SK-N-SH (cell line): ENCODE measurements at regions not wholly inside any gene's neighbourhood (a gene's known extent, or its start where the extent isn't known, plus 50 kb on each side); places are given as distances from the start of the nearest gene placed in this dataset.
A peak's percentile ranks its signal among the peaks of the same experiment; 100 is the strongest.

Source experiments
- CTCF ChIA-PET: fragments of 300-600, 350-600 bp; formaldehyde crosslinking; extraction: SDS; loops from one replicate; lab custom pipeline; 2021; lab: Yijun Ruan, JAX
- POLR2A ChIA-PET: fragments of 350-600 bp; sonication (Branson Sonifier 250); formaldehyde crosslinking; extraction: SDS; loops from one replicate; lab custom pipeline; 2020; ENCODE audit warnings: antibody characterized with exemption, inconsistent platforms; lab: Yijun Ruan, JAX
- DNase-seq: peaks from one replicate; pipeline ENCODE4 v3.0.0; 2012
- H2AFZ ChIP-seq: fragments of 200-600 bp; sonication (generic); 2 replicates; pipeline ENCODE4 v1.8.1; 2016; ENCODE audit warnings: antibody characterized with exemption, mild to moderate bottlenecking, low read depth
- H3F3A ChIP-seq: fragments of 200-600 bp; sonication (generic); replicated peaks from 2 replicates; pipeline ENCODE3; 2016; ENCODE audit warnings: antibody characterized with exemption, mild to moderate bottlenecking; ENCODE audit not compliant: insufficient read depth
- H3K27ac ChIP-seq, 2 experiments: fragments of 200-500 bp in 1 of 2; fragments of 200-600 bp in 1 of 2; sonication (Bioruptor generic) in 1 of 2; sonication (generic), shearing (Covaris generic) in 1 of 2; 2 replicates each; pipeline versions ENCODE4 v1.5.1 to v1.6.1; 2014 to 2016; ENCODE audit warnings: low read depth in 2 of 2, inconsistent platforms in 1 of 2, low read length in 1 of 2, mild to moderate bottlenecking in 1 of 2, mixed read lengths in 1 of 2
- H3K27me3 ChIP-seq: fragments of 200-600 bp; sonication (generic), shearing (Covaris generic); 2 replicates; pipeline ENCODE4 v1.6.1; 2016; ENCODE audit warnings: mixed run types; ENCODE audit not compliant: insufficient read depth
- H3K36me3 ChIP-seq, 2 experiments: fragments of 200-500 bp in 1 of 2; fragments of 200-600 bp in 1 of 2; sonication (Bioruptor generic) in 1 of 2; sonication (generic) in 1 of 2; replicated peaks in 1 of 2; 2 replicates each; pipeline versions ENCODE3 to v1.5.1; 2014 to 2016; ENCODE audit warnings: low read length in 1 of 2, mild to moderate bottlenecking in 1 of 2; ENCODE audit not compliant: insufficient read depth in 2 of 2, control insufficient read depth in 1 of 2
- H3K4me1 ChIP-seq, 2 experiments: fragments of 200-500 bp in 1 of 2; fragments of 200-600 bp in 1 of 2; sonication (Bioruptor generic) in 1 of 2; sonication (generic), shearing (Covaris generic) in 1 of 2; 2 replicates each; pipeline versions ENCODE4 v1.5.1 to v1.6.1; 2014 to 2016; ENCODE audit warnings: low read depth in 1 of 2, low read length in 1 of 2, mixed run types in 1 of 2; ENCODE audit not compliant: insufficient read depth in 2 of 2, control insufficient read depth in 1 of 2
- H3K4me2 ChIP-seq: fragments of 200-600 bp; sonication (generic), shearing (Covaris generic); 2 replicates; pipeline ENCODE4 v1.6.1; 2017; ENCODE audit warnings: mixed run types
- H3K4me3 ChIP-seq, 2 experiments: fragments of 200-500 bp in 1 of 2; fragments of 200-600 bp in 1 of 2; sonication (Bioruptor generic) in 1 of 2; sonication (generic), shearing (Covaris generic) in 1 of 2; 2 replicates each; pipeline versions ENCODE4 v1.5.1 to v1.8.1; 2014 to 2016; ENCODE audit warnings: low read depth in 2 of 2, inconsistent platforms in 1 of 2, low read length in 1 of 2, mild to moderate bottlenecking in 1 of 2, mixed read lengths in 1 of 2, moderate library complexity in 1 of 2
- H3K79me2 ChIP-seq: fragments of 200-600 bp; sonication (generic); 2 replicates; pipeline ENCODE4 v1.8.1; 2017; ENCODE audit warnings: mild to moderate bottlenecking; ENCODE audit not compliant: insufficient read depth
- H3K9ac ChIP-seq: fragments of 200-600 bp; sonication (generic); 2 replicates; pipeline ENCODE4 v1.6.1; 2017; ENCODE audit warnings: mixed run types
- H3K9me2 ChIP-seq: fragments of 200-600 bp; sonication (generic); 2 replicates; pipeline ENCODE4 v1.6.1; 2017; ENCODE audit warnings: mixed run types
- H3K9me3 ChIP-seq: fragments of 200-600 bp; sonication (generic); 2 replicates; pipeline ENCODE4 v1.6.1; 2017; ENCODE audit warnings: mixed run types, mild to moderate bottlenecking, moderate library complexity
- H4K20me1 ChIP-seq: fragments of 200-600 bp; sonication (generic); 2 replicates; pipeline ENCODE4 v1.6.1; 2017; ENCODE audit warnings: mild to moderate bottlenecking, mixed run types; ENCODE audit not compliant: insufficient read depth
- CHD2 ChIP-seq: fragments of 150-350 bp; IDR thresholded peaks from 2 replicates; pipeline ENCODE4 v1.6.1; 2018; ENCODE audit warnings: low read length; ENCODE audit not compliant: partially characterized antibody
- CTCF ChIP-seq: fragments of 200-600 bp; sonication (generic); IDR thresholded peaks from 2 replicates; pipeline ENCODE4 v1.6.1; 2017; ENCODE audit warnings: antibody characterized with exemption, mild to moderate bottlenecking, moderate library complexity
- ELF1 ChIP-seq: IDR thresholded peaks from 2 replicates; pipeline ENCODE4 v1.4.0; 2012
- EP300 ChIP-seq, 2 experiments: IDR thresholded peaks; 2 replicates each; pipeline versions ENCODE4 v1.4.0 to v1.6.1; 2012; ENCODE audit warnings: borderline replicate concordance in 1 of 2, low read depth in 1 of 2, low read length in 1 of 2
- FOXM1 ChIP-seq: IDR thresholded peaks from 2 replicates; pipeline ENCODE4 v1.4.0; 2012; ENCODE audit warnings: low read depth, mild to moderate bottlenecking
- GABPA ChIP-seq: IDR thresholded peaks from 2 replicates; pipeline ENCODE4 v1.4.0; 2012; ENCODE audit warnings: low read depth, mild to moderate bottlenecking
- GATA2 ChIP-seq: sonication (generic); formaldehyde crosslinking; IDR thresholded peaks from 2 replicates; pipeline ENCODE4 v1.5.0; 2020; ENCODE audit warnings: mild to moderate bottlenecking, missing genetic modification reagents
- IRF3 ChIP-seq: fragments of 150-350 bp; IDR thresholded peaks from 2 replicates; pipeline ENCODE4 v1.6.1; 2016; ENCODE audit warnings: mild to moderate bottlenecking, low read depth, low read length
- MAX ChIP-seq: IDR thresholded peaks from 2 replicates; pipeline ENCODE4 v1.4.0; 2012; ENCODE audit warnings: low read depth
- MEF2A ChIP-seq: IDR thresholded peaks from 2 replicates; pipeline ENCODE4 v1.4.0; 2012; ENCODE audit warnings: low read depth, borderline replicate concordance
- NFIC ChIP-seq: IDR thresholded peaks from 2 replicates; pipeline ENCODE4 v1.4.0; 2012; ENCODE audit warnings: borderline replicate concordance
- POLR2AphosphoS5 ChIP-seq: IDR thresholded peaks from 2 replicates; pipeline ENCODE4 v1.6.1; 2012; ENCODE audit warnings: low read depth, low read length
- RAD21 ChIP-seq: IDR thresholded peaks from 2 replicates; pipeline ENCODE4 v1.6.1; 2012; ENCODE audit warnings: mild to moderate bottlenecking, low read length
- RCOR1 ChIP-seq: fragments of 150-350 bp; IDR thresholded peaks from 2 replicates; pipeline ENCODE4 v1.6.1; 2017; ENCODE audit warnings: antibody characterized with exemption, low read length
- RFX5 ChIP-seq: IDR thresholded peaks from 2 replicates; pipeline ENCODE4 v1.6.1; 2012; ENCODE audit warnings: mild to moderate bottlenecking, improper control_type of control experiment, low read length
- RXRA ChIP-seq: IDR thresholded peaks from 2 replicates; pipeline ENCODE4 v1.4.0; 2012; ENCODE audit warnings: low read depth, mild to moderate bottlenecking, borderline replicate concordance
- SIN3A ChIP-seq: IDR thresholded peaks from 2 replicates; pipeline ENCODE4 v1.6.1; 2012; ENCODE audit warnings: low read depth, mild to moderate bottlenecking, low read length, moderate library complexity, borderline replicate concordance
- SMC3 ChIP-seq: IDR thresholded peaks from 2 replicates; pipeline ENCODE4 v1.6.1; 2012; ENCODE audit warnings: low read depth, low read length, improper control_type of control experiment
- TAF1 ChIP-seq: IDR thresholded peaks from 2 replicates; pipeline ENCODE4 v1.6.1; 2012; ENCODE audit warnings: low read depth, mild to moderate bottlenecking, low read length, moderate library complexity, borderline replicate concordance
- WGBS: methylation state at CpG from one replicate; pipeline ENCODE4 v1.1.6; 2017; ENCODE audit warnings: low lambda C conversion rate; 5-methylcytosine and 5-hydroxymethylcytosine counted together
- TF ChIP-seq, protein P1 (sequence below): fragments of 150-350 bp; IDR thresholded peaks from 2 replicates; pipeline ENCODE4 v1.6.1; 2017; ENCODE audit warnings: antibody characterized with exemption, low read length, low read depth, borderline replicate concordance
- TF ChIP-seq, protein P2 (sequence below): IDR thresholded peaks from 2 replicates; pipeline ENCODE4 v1.4.0; 2012; ENCODE audit warnings: low read depth, borderline replicate concordance

GRCh38 chr13:65293530-65294198, 1936.5 kb downstream of the PCDH9 start:
- 92% methylated on average over 4 of the region's 4 CpGs for WGBS
- H3K27ac ChIP-seq, result peak overlapping the region in 1 of 2 experiments; percentile 82; a peak in 2 of 4 replicates
- ChIA-PET POLR2A (no interaction called here), CTCF (interaction anchor here (0.6 kb wide), 2 partner anchors 50 to 149 kb away, joined by 3 read pairs; no protein-coding TSS in a partner anchor)
- H2AFZ ChIP-seq, result 0 out of 2 replicates have a peak overlapping the region, but pooled peaks have one; percentile 17
- DNase-seq, result no peak
- peaks cover 5% of the 10 kb centered on the region for H3F3A ChIP-seq
- no peaks in the 10 kb centered on the region for H4K20me1 ChIP-seq
- TF ChIP-seq POLR2AphosphoS5 (no peak), MAX (no peak), IRF3 (no peak), RXRA (no peak), SIN3A (no peak)
- TF ChIP-seq, all 33 proteins: peak for 0
- Histone ChIP-seq H3K36me3 (peaks cover 0 to 3% of the 10 kb centered on the region in 2 experiments), H3K9me2 (peaks cover 2% of the 10 kb centered on the region; the same call in 1 of the 2 replicates), H3K9ac (no peak overlapping the region), H3K79me2 (no peaks in the 10 kb centered on the region), H3K9me3 (no peaks in the 10 kb centered on the region), H3K27me3 (no peaks in the 10 kb centered on the region), H3K4me3 (no peak overlapping the region), H3K4me2 (no peak overlapping the region), H3K4me1 (peaks cover 5 to 10% of the 10 kb centered on the region in 2 experiments)

GRCh38 chr13:65292488-65292901, 1937.6 kb downstream of the PCDH9 start:
- CTCF ChIA-PET, result no interaction called here
- TF ChIP-seq GABPA, result no peak
- no peak for TF ChIP-seq TAF1
- no peak for TF ChIP-seq FOXM1
- TF ChIP-seq MEF2A, result peak; percentile 76; the same call in 1 of the 2 replicates
- no peak for TF ChIP-seq ELF1
- no peak for TF ChIP-seq MAX
- TF ChIP-seq EP300 (IDR thresholded peaks at IDR 0.05; ENCODE audit: borderline replicate concordance in 1 of 2, low read depth in 1 of 2, low read length in 1 of 2), result peak in 1 of 2 experiments; percentile 55; a peak in 2 of 4 replicates
- no peak for TF ChIP-seq RXRA
- TF ChIP-seq, protein P1, sequence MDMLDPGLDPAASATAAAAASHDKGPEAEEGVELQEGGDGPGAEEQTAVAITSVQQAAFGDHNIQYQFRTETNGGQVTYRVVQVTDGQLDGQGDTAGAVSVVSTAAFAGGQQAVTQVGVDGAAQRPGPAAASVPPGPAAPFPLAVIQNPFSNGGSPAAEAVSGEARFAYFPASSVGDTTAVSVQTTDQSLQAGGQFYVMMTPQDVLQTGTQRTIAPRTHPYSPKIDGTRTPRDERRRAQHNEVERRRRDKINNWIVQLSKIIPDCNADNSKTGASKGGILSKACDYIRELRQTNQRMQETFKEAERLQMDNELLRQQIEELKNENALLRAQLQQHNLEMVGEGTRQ, result no peak
- peak; percentile 86 for TF ChIP-seq GATA2 (CRISPR knock-in tag)
- no peak for TF ChIP-seq POLR2AphosphoS5
- no peak for TF ChIP-seq SMC3
- no peak for TF ChIP-seq SIN3A
- TF ChIP-seq RFX5, result no peak
- TF ChIP-seq RAD21, result peak; percentile 23; the same call in 1 of the 2 replicates
- TF ChIP-seq NFIC, result no peak
- TF ChIP-seq, protein P2, sequence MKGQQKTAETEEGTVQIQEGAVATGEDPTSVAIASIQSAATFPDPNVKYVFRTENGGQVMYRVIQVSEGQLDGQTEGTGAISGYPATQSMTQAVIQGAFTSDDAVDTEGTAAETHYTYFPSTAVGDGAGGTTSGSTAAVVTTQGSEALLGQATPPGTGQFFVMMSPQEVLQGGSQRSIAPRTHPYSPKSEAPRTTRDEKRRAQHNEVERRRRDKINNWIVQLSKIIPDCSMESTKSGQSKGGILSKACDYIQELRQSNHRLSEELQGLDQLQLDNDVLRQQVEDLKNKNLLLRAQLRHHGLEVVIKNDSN, result no peak
- no peak for TF ChIP-seq CTCF
- no peak for TF ChIP-seq RCOR1
- TF ChIP-seq CHD2, result peak; percentile 7

More at GRCh38 chr13:65292488-65292901, 1937.6 kb downstream of the PCDH9 start:
- Histone ChIP-seq H3K79me2 (no peaks in the 10 kb centered on the region), H3F3A (peaks cover 5% of the 10 kb centered on the region), H3K27me3 (no peaks in the 10 kb centered on the region), H3K36me3 (no peaks in the 10 kb centered on the region), H3K9ac (peak overlapping the region; percentile 26; the same call in 1 of the 2 replicates), H2AFZ (peak overlapping the region; percentile 91; the same call in 1 of the 2 replicates), H4K20me1 (no peaks in the 10 kb centered on the region), H3K4me3 (no peak overlapping the region), H3K9me3 (no peaks in the 10 kb centered on the region), H3K4me1 (peaks cover 5 to 10% of the 10 kb centered on the region in 2 experiments), H3K4me2 (peak overlapping the region; percentile 48), H3K27ac (peak overlapping the region; percentile 78 to 82), H3K9me2 (peaks cover 4% of the 10 kb centered on the region; the same call in 1 of the 2 replicates)
- peak; percentile 46 for DNase-seq
- WGBS, result 20% methylated on average over 2 of the region's 2 CpGs
- POLR2A ChIA-PET, result interaction anchor here (0.6 kb wide), 1 partner anchor 1937 kb away, joined by 3 read pairs; no protein-coding TSS in a partner anchor
